ENCODE measurements at regions not wholly inside any gene's neighbourhood (a gene's known extent, or its start where the extent isn't known, plus 50 kb on each side); places are given as distances from the start of the nearest gene placed in this dataset.
A peak's percentile ranks its signal among the peaks of the same experiment; 100 is the strongest.
"Not testable (repeated sequence)": the region's sequence is repeated elsewhere in the genome, so short reads cannot be mapped to it uniquely, and the experiment has no call there.

GRCh38 chr3:144816323-144816722 is 844.7 kb downstream of the DIPK2A start:
- peaks cover 0 to 16% of the 10 kb centered on the region in 2 donors for H3K4me1 ChIP-seq (replicated peaks in 1 of 2)
- no peak overlapping the region for H3K4me3 ChIP-seq
- in situ Hi-C loops (cut with MboI; ENCODE audit: low pct_unique_long_range_greater_than_20kb in 2 of 9, low sequenced_read_pairs in 9 of 9, unreplicated experiment in 9 of 9), result no loop called here
- WGBS, 10 experiments, result 0 to 83% (median 60%) methylated on average over 1 to 2 of the region's 2 CpGs
- no peak overlapping the region for H3K27ac ChIP-seq
- peak in 5 of 8 experiments; percentile 27 to 67 (median 42) for ATAC-seq (replicated peaks in 6 of 8)

- H3K4me3 ChIP-seq, result no peak overlapping the region
- no peak overlapping the region for H3K27ac ChIP-seq
- in situ Hi-C loops (cut with MboI; ENCODE audit: low pct_unique_long_range_greater_than_20kb in 2 of 9, low sequenced_read_pairs in 9 of 9, unreplicated experiment in 9 of 9), result no loop called here
- no peak for ATAC-seq (replicated peaks in 6 of 8)
- peaks cover 0 to 16% of the 10 kb centered on the region in 2 donors for H3K4me1 ChIP-seq (replicated peaks in 1 of 2)
Observed at GRCh38 chr3:144818973-144819372, 847.4 kb downstream of the DIPK2A start.

- WGBS, 10 experiments, result 17 to 100% (median 60%) methylated on average over 1 of the region's 2 CpGs; no CpG with 5 or more reads in 6 of the 10 experiments
- H3K27ac ChIP-seq; ATAC-seq (replicated peaks in 6 of 8); in situ Hi-C loops (cut with MboI; ENCODE audit: low pct_unique_long_range_greater_than_20kb in 2 of 9, low sequenced_read_pairs in 9 of 9, unreplicated experiment in 9 of 9); H3K4me3 ChIP-seq: not testable (repeated sequence)
- peaks cover 0 to 16% of the 10 kb centered on the region in 2 donors for H3K4me1 ChIP-seq (replicated peaks in 1 of 2)
Observed at GRCh38 chr3:144820232-144820631, 848.6 kb downstream of the DIPK2A start.

- Histone ChIP-seq H3K4me3 (no peak overlapping the region), H3K27ac (no peak overlapping the region), H3K4me1 (replicated peaks in 1 of 2) (peaks cover 0 to 12% of the 10 kb centered on the region in 2 donors)
- ATAC-seq (replicated peaks in 6 of 8), result no peak
- in situ Hi-C loops (cut with MboI; ENCODE audit: low pct_unique_long_range_greater_than_20kb in 2 of 9, low sequenced_read_pairs in 9 of 9, unreplicated experiment in 9 of 9), result no loop called here
Observed at GRCh38 chr3:144820726-144821125, 849.1 kb downstream of the DIPK2A start.

GRCh38 chr3:144821583-144821982 is 850.0 kb downstream of the DIPK2A start:
- peaks cover 0 to 10% of the 10 kb centered on the region in 2 donors for H3K4me1 ChIP-seq (replicated peaks in 1 of 2)
- H3K27ac ChIP-seq, result no peak overlapping the region
- in situ Hi-C loops (cut with MboI; ENCODE audit: low pct_unique_long_range_greater_than_20kb in 2 of 9, low sequenced_read_pairs in 9 of 9, unreplicated experiment in 9 of 9), result no loop called here
- no peak overlapping the region for H3K4me3 ChIP-seq
- ATAC-seq (replicated peaks in 6 of 8), result no peak
- whole genome bisulfite sequencing, 10 experiments, result 0 to 100% (median 75%) methylated on average over 1 of the region's 1 CpG; no CpG with 5 or more reads in 1 of the 10 experiments

GRCh38 chr3:144822671-144823070 is 851.0 kb downstream of the DIPK2A start:
- Histone ChIP-seq H3K27ac (no peak overlapping the region), H3K4me1 (replicated peaks in 1 of 2) (peaks cover 0 to 7% of the 10 kb centered on the region in 2 donors), H3K4me3 (no peak overlapping the region)
- in situ Hi-C loops (cut with MboI; ENCODE audit: low pct_unique_long_range_greater_than_20kb in 2 of 9, low sequenced_read_pairs in 9 of 9, unreplicated experiment in 9 of 9), result no loop called here
- ATAC-seq (replicated peaks in 6 of 8), result no peak

GRCh38 chr3:144831955-144832716 is 860.5 kb downstream of the DIPK2A start:
- Histone ChIP-seq H3K4me1 (replicated peaks in 1 of 2) (no peaks in the 10 kb centered on the region), H3K4me3 (no peak overlapping the region), H3K27ac (no peak overlapping the region)
- ATAC-seq (replicated peaks in 6 of 8), result no peak
- in situ Hi-C loops (cut with MboI; ENCODE audit: low pct_unique_long_range_greater_than_20kb in 2 of 9, low sequenced_read_pairs in 9 of 9, unreplicated experiment in 9 of 9), result no loop called here

- 0 to 100% (median 82%) methylated on average over 1 to 2 of the region's 2 CpGs for WGBS, 10 experiments
- in situ Hi-C loops (cut with MboI; ENCODE audit: low pct_unique_long_range_greater_than_20kb in 2 of 9, low sequenced_read_pairs in 9 of 9, unreplicated experiment in 9 of 9), result no loop called here
- ATAC-seq (replicated peaks in 6 of 8), result no peak
- H3K4me3 ChIP-seq, result no peak overlapping the region
- no peak overlapping the region for H3K27ac ChIP-seq
- no peaks in the 10 kb centered on the region for H3K4me1 ChIP-seq (replicated peaks in 1 of 2)
Observed at GRCh38 chr3:144839991-144840390, 868.4 kb downstream of the DIPK2A start.

GRCh38 chr3:144840866-144841265 is 869.2 kb downstream of the DIPK2A start:
- in situ Hi-C loops (cut with MboI; ENCODE audit: low pct_unique_long_range_greater_than_20kb in 2 of 9, low sequenced_read_pairs in 9 of 9, unreplicated experiment in 9 of 9), result no loop called here
- Histone ChIP-seq H3K27ac (no peak overlapping the region), H3K4me3 (no peak overlapping the region), H3K4me1 (replicated peaks in 1 of 2) (no peaks in the 10 kb centered on the region)
- no peak for ATAC-seq (replicated peaks in 6 of 8)
- WGBS, 10 experiments, result 0 to 100% (median 35%) methylated on average over 1 of the region's 1 CpG; no CpG with 5 or more reads in 2 of the 10 experiments

- H3K27ac ChIP-seq, result no peak overlapping the region
- H3K4me3 ChIP-seq, result no peak overlapping the region
- 65 to 97% (median 83%) methylated on average over 1 to 7 of the region's 8 CpGs; no CpG with 5 or more reads in 1 of the 10 experiments for WGBS, 10 experiments
- in situ Hi-C loops (cut with MboI; ENCODE audit: low pct_unique_long_range_greater_than_20kb in 2 of 9, low sequenced_read_pairs in 9 of 9, unreplicated experiment in 9 of 9), result no loop called here
- H3K4me1 ChIP-seq (replicated peaks in 1 of 2), result no peaks in the 10 kb centered on the region
- no peak for ATAC-seq (replicated peaks in 6 of 8)
Observed at GRCh38 chr3:144843099-144843498, 871.5 kb downstream of the DIPK2A start.

GRCh38 chr3:144852999-144853398 is 881.4 kb downstream of the DIPK2A start:
- Histone ChIP-seq H3K27ac (no peak overlapping the region), H3K4me3 (no peak overlapping the region), H3K4me1 (replicated peaks in 1 of 2) (no peaks in the 10 kb centered on the region)
- in situ Hi-C loops (cut with MboI; ENCODE audit: low pct_unique_long_range_greater_than_20kb in 2 of 9, low sequenced_read_pairs in 9 of 9, unreplicated experiment in 9 of 9), result no loop called here
- no peak for ATAC-seq (replicated peaks in 6 of 8)

GRCh38 chr3:144854020-144854419 is 882.4 kb downstream of the DIPK2A start:
- 71 to 100% (median 86%) methylated on average over 1 to 7 of the region's 9 CpGs; no CpG with 5 or more reads in 3 of the 10 experiments for WGBS, 10 experiments
- ATAC-seq (replicated peaks in 6 of 8); H3K4me3 ChIP-seq; H3K27ac ChIP-seq; in situ Hi-C loops (cut with MboI; ENCODE audit: low pct_unique_long_range_greater_than_20kb in 2 of 9, low sequenced_read_pairs in 9 of 9, unreplicated experiment in 9 of 9); H3K4me1 ChIP-seq (replicated peaks in 1 of 2): not testable (repeated sequence)

- Histone ChIP-seq H3K27ac (no peak overlapping the region), H3K4me3 (no peak overlapping the region), H3K4me1 (replicated peaks in 1 of 2) (no peaks in the 10 kb centered on the region)
- peak in 4 of 8 experiments; percentile 70 to 89 (median 78) for ATAC-seq (replicated peaks in 6 of 8)
- in situ Hi-C loops (cut with MboI; ENCODE audit: low pct_unique_long_range_greater_than_20kb in 2 of 9, low sequenced_read_pairs in 9 of 9, unreplicated experiment in 9 of 9), result no loop called here
- 4 to 100% (median 55%) methylated on average over 1 to 3 of the region's 3 CpGs; no CpG with 5 or more reads in 4 of the 10 experiments for WGBS, 10 experiments
Observed at GRCh38 chr3:144859161-144859560, 887.5 kb downstream of the DIPK2A start.

- no peak for ATAC-seq (replicated peaks in 6 of 8)
- in situ Hi-C loops (cut with MboI; ENCODE audit: low pct_unique_long_range_greater_than_20kb in 2 of 9, low sequenced_read_pairs in 9 of 9, unreplicated experiment in 9 of 9), result no loop called here
- WGBS, 10 experiments, result 7 to 100% (median 76%) methylated on average over 1 to 2 of the region's 2 CpGs
- Histone ChIP-seq H3K27ac (no peak overlapping the region), H3K4me1 (replicated peaks in 1 of 2) (peaks cover 0 to 9% of the 10 kb centered on the region in 2 donors), H3K4me3 (no peak overlapping the region)
Observed at GRCh38 chr3:144864646-144865045, 893.0 kb downstream of the DIPK2A start.

Measured in motor neuron (in vitro differentiated cells).